GM19238 (cell line): ENCODE measurements at regions not wholly inside any gene's neighbourhood (a gene's known extent, or its start where the extent isn't known, plus 50 kb on each side); places are given as distances from the start of the nearest gene placed in this dataset.

Experiments
- DNase-seq: peaks from one replicate; pipeline ENCODE4 v3.0.0; 2011; ENCODE audit warnings: low spot score; ENCODE audit not compliant: insufficient read length

- DNase-seq = no peak
These were observed 80.3 kb upstream of the HHIP start for GRCh38 chr4:144565527-144566195.

GRCh38 chr4:144572660-144573059 lies 73.3 kb upstream of the HHIP start:
- no peak for DNase-seq

GRCh38 chr4:144574000-144574399 lies 72.0 kb upstream of the HHIP start:
- no peak for DNase-seq

- no peak for DNase-seq
These were observed 71.4 kb upstream of the HHIP start for GRCh38 chr4:144574509-144574908.

GRCh38 chr4:144575181-144575580 lies 70.8 kb upstream of the HHIP start:
- no peak for DNase-seq

- no peak for DNase-seq
These were observed 67.3 kb upstream of the HHIP start for GRCh38 chr4:144578681-144579080.

GRCh38 chr4:144579411-144580030 lies 66.4 kb upstream of the HHIP start:
- no peak for DNase-seq

- no peak for DNase-seq
These were observed 65.5 kb upstream of the HHIP start for GRCh38 chr4:144580430-144580829.

GRCh38 chr4:144582105-144582850 lies 63.7 kb upstream of the HHIP start:
- DNase-seq = no peak

GRCh38 chr4:144582975-144583374 lies 63.0 kb upstream of the HHIP start:
- DNase-seq = no peak

- no peak for DNase-seq
These were observed 62.3 kb upstream of the HHIP start for GRCh38 chr4:144583658-144584057.

- DNase-seq = no peak
These were observed 61.5 kb upstream of the HHIP start for GRCh38 chr4:144584428-144584827.

GRCh38 chr4:144589512-144589911 lies 56.4 kb upstream of the HHIP start:
- no peak for DNase-seq

- DNase-seq = no peak
These were observed 55.9 kb upstream of the HHIP start for GRCh38 chr4:144590020-144590419.

GRCh38 chr4:144591401-144591800 lies 54.6 kb upstream of the HHIP start:
- DNase-seq = no peak

GRCh38 chr4:144592264-144592663 lies 53.7 kb upstream of the HHIP start:
- DNase-seq = no peak

- no peak for DNase-seq
These were observed 51.4 kb upstream of the HHIP start for GRCh38 chr4:144594471-144594986.

- no peak for DNase-seq
These were observed 50.3 kb upstream of the HHIP start for GRCh38 chr4:144595681-144596080.
